Osteocyte (in vitro differentiated cells): ENCODE measurements at regions not wholly inside any gene's neighbourhood (a gene's known extent, or its start where the extent isn't known, plus 50 kb on each side); places are given as distances from the start of the nearest gene placed in this dataset.

Source experiments
- DNase-seq: peaks from one replicate; pipeline ENCODE4 v3.0.0; 2021; ENCODE audit warnings: mixed read lengths; ENCODE audit not compliant: unreplicated experiment; ENCODE audit errors: extremely low spot score
- H3K27ac Mint-ChIP-seq: one replicate; pipeline ENCODE4 v1.8.0; 2021; ENCODE audit warnings: mild to moderate bottlenecking, mixed read lengths; ENCODE audit not compliant: unreplicated experiment
- H3K27me3 Mint-ChIP-seq: one replicate; pipeline ENCODE4 v1.8.0; 2021; ENCODE audit warnings: mixed read lengths; ENCODE audit not compliant: unreplicated experiment
- H3K36me3 Mint-ChIP-seq: one replicate; pipeline ENCODE4 v1.8.0; 2021; ENCODE audit warnings: mixed read lengths; ENCODE audit not compliant: unreplicated experiment
- H3K4me1 Mint-ChIP-seq: one replicate; pipeline ENCODE4 v1.8.0; 2021; ENCODE audit warnings: mixed read lengths; ENCODE audit not compliant: unreplicated experiment
- H3K4me3 Mint-ChIP-seq: one replicate; pipeline ENCODE4 v1.8.0; 2021; ENCODE audit warnings: mild to moderate bottlenecking, moderate library complexity, mixed read lengths; ENCODE audit not compliant: unreplicated experiment
- H3K9me3 Mint-ChIP-seq: one replicate; pipeline ENCODE4 v1.8.0; 2021; ENCODE audit warnings: mixed read lengths; ENCODE audit not compliant: unreplicated experiment
- CTCF ChIP-seq: fragments of 200-600 bp; sonication (generic); IDR thresholded peaks from 2 replicates; pipeline ENCODE4 v1.5.0; 2021; ENCODE audit warnings: antibody characterized with exemption, mild to moderate bottlenecking, moderate library complexity

- Mint-ChIP-seq H3K4me1 (peaks cover 7% of the 10 kb centered on the region), H3K36me3 (no peaks in the 10 kb centered on the region), H3K27me3 (no peaks in the 10 kb centered on the region), H3K27ac (no peak overlapping the region), H3K9me3 (no peaks in the 10 kb centered on the region), H3K4me3 (no peak overlapping the region)
- DNase-seq = no peak
- no peak for TF ChIP-seq CTCF
These were observed 497.9 kb upstream of the NEGR1 start for GRCh38 chr1:72780212-72780611.

- Mint-ChIP-seq H3K27me3 (no peaks in the 10 kb centered on the region), H3K9me3 (no peaks in the 10 kb centered on the region), H3K4me1 (peaks cover 7% of the 10 kb centered on the region), H3K36me3 (no peaks in the 10 kb centered on the region), H3K27ac (no peak overlapping the region), H3K4me3 (no peak overlapping the region)
- DNase-seq = no peak
- TF ChIP-seq CTCF = no peak
These were observed 495.6 kb upstream of the NEGR1 start for GRCh38 chr1:72777918-72778317.

GRCh38 chr1:72763481-72763880 lies 481.1 kb upstream of the NEGR1 start:
- Mint-ChIP-seq H3K9me3 (no peaks in the 10 kb centered on the region), H3K36me3 (no peaks in the 10 kb centered on the region), H3K27ac (no peak overlapping the region), H3K4me3 (no peak overlapping the region), H3K4me1 (peaks cover 2% of the 10 kb centered on the region), H3K27me3 (no peaks in the 10 kb centered on the region)
- DNase-seq = no peak
- no peak for TF ChIP-seq CTCF

- Mint-ChIP-seq H3K4me1 (peaks cover 2% of the 10 kb centered on the region), H3K27me3 (no peaks in the 10 kb centered on the region), H3K27ac (no peak overlapping the region), H3K36me3 (no peaks in the 10 kb centered on the region), H3K4me3 (no peak overlapping the region), H3K9me3 (no peaks in the 10 kb centered on the region)
- no peak for DNase-seq
- no peak for TF ChIP-seq CTCF
These were observed 477.1 kb upstream of the NEGR1 start for GRCh38 chr1:72759486-72759885.

- H3K36me3 Mint-ChIP-seq = no peaks in the 10 kb centered on the region
- peaks cover 2% of the 10 kb centered on the region for H3K4me1 Mint-ChIP-seq
- H3K4me3 Mint-ChIP-seq = no peak overlapping the region
- no peaks in the 10 kb centered on the region for H3K9me3 Mint-ChIP-seq
- no peak overlapping the region for H3K27ac Mint-ChIP-seq
- no peaks in the 10 kb centered on the region for H3K27me3 Mint-ChIP-seq
- no peak for TF ChIP-seq CTCF
- no peak for DNase-seq
These were observed 475.5 kb upstream of the NEGR1 start for GRCh38 chr1:72757843-72758242.
